Loucy (cell line): ENCODE measurements at regions not wholly inside any gene's neighbourhood (a gene's known extent, or its start where the extent isn't known, plus 50 kb on each side); places are given as distances from the start of the nearest gene placed in this dataset.

ENCODE experiments used
- CTCF ChIP-seq: fragments of 200-600 bp; sonication (generic); conservative IDR thresholded peaks from 2 replicates; pipeline ENCODE4 v1.5.1; 2014; ENCODE audit warnings: mild to moderate bottlenecking, antibody characterized with exemption, low read length
- EZH2phosphoT487 ChIP-seq: fragments of 200-600 bp; IDR thresholded peaks from 2 replicates; pipeline ENCODE4 v1.6.1; 2018; ENCODE audit warnings: antibody characterized with exemption, mild to moderate bottlenecking, moderate library complexity, borderline replicate concordance

GRCh38 chr2:64873472-64873924 is 115.7 kb upstream of the SLC1A4 start:
- peak; percentile 91 for TF ChIP-seq CTCF
- TF ChIP-seq EZH2phosphoT487 = no peak
